ENCODE measurements at regions not wholly inside any gene's neighbourhood (a gene's known extent, or its start where the extent isn't known, plus 50 kb on each side); places are given as distances from the start of the nearest gene placed in this dataset.
A peak's percentile ranks its signal among the peaks of the same experiment; 100 is the strongest.

GRCh38 chr21:17921579-17922530, 102.7 kb upstream of the C21orf91 start:
- no peaks in the 10 kb centered on the region for H3K27me3 ChIP-seq (ENCODE audit: control insufficient read depth, insufficient read depth, low read length)
- no peaks in the 10 kb centered on the region for H3K36me3 ChIP-seq (replicated peaks; ENCODE audit: control insufficient read depth, insufficient read depth, low read length)
- no peak for DNase-seq
- H3K4me3 ChIP-seq (ENCODE audit: insufficient read depth, low read depth, low read length): no peak overlapping the region

- Histone ChIP-seq H3K27me3 (ENCODE audit: control insufficient read depth, insufficient read depth, low read length) (no peaks in the 10 kb centered on the region), H3K4me3 (ENCODE audit: insufficient read depth, low read depth, low read length) (no peak overlapping the region), H3K36me3 (replicated peaks; ENCODE audit: control insufficient read depth, insufficient read depth, low read length) (no peaks in the 10 kb centered on the region)
- no peak for DNase-seq
Measured at GRCh38 chr21:17915976-17916375, 96.8 kb upstream of the C21orf91 start.

- Histone ChIP-seq H3K4me3 (ENCODE audit: insufficient read depth, low read depth, low read length) (no peak overlapping the region), H3K36me3 (replicated peaks; ENCODE audit: control insufficient read depth, insufficient read depth, low read length) (no peaks in the 10 kb centered on the region), H3K27me3 (ENCODE audit: control insufficient read depth, insufficient read depth, low read length) (no peaks in the 10 kb centered on the region)
- no peak for DNase-seq
Measured at GRCh38 chr21:17911628-17912027, 92.5 kb upstream of the C21orf91 start.

GRCh38 chr21:17903929-17904639, 84.9 kb upstream of the C21orf91 start:
- DNase-seq: no peak
- H3K4me3 ChIP-seq (ENCODE audit: insufficient read depth, low read depth, low read length): no peak overlapping the region
- H3K36me3 ChIP-seq (replicated peaks; ENCODE audit: control insufficient read depth, insufficient read depth, low read length): no peaks in the 10 kb centered on the region
- H3K27me3 ChIP-seq (ENCODE audit: control insufficient read depth, insufficient read depth, low read length): no peaks in the 10 kb centered on the region

- Histone ChIP-seq H3K36me3 (replicated peaks; ENCODE audit: control insufficient read depth, insufficient read depth, low read length) (no peaks in the 10 kb centered on the region), H3K4me3 (ENCODE audit: insufficient read depth, low read depth, low read length) (no peak overlapping the region), H3K27me3 (ENCODE audit: control insufficient read depth, insufficient read depth, low read length) (no peaks in the 10 kb centered on the region)
- peak; percentile 45 for DNase-seq
Measured at GRCh38 chr21:17903029-17903806, 84.1 kb upstream of the C21orf91 start.

- Histone ChIP-seq H3K4me3 (ENCODE audit: insufficient read depth, low read depth, low read length) (peak overlapping the region; percentile 43; the same call in 1 of the 2 replicates), H3K36me3 (replicated peaks; ENCODE audit: control insufficient read depth, insufficient read depth, low read length) (no peaks in the 10 kb centered on the region), H3K27me3 (ENCODE audit: control insufficient read depth, insufficient read depth, low read length) (no peaks in the 10 kb centered on the region)
- DNase-seq: no peak
Measured at GRCh38 chr21:17901458-17902079, 82.4 kb upstream of the C21orf91 start.

- Histone ChIP-seq H3K27me3 (ENCODE audit: control insufficient read depth, insufficient read depth, low read length) (no peaks in the 10 kb centered on the region), H3K4me3 (ENCODE audit: insufficient read depth, low read depth, low read length) (peak overlapping the region; percentile 43; the same call in 1 of the 2 replicates), H3K36me3 (replicated peaks; ENCODE audit: control insufficient read depth, insufficient read depth, low read length) (no peaks in the 10 kb centered on the region)
- DNase-seq: no peak
Measured at GRCh38 chr21:17900990-17901385, 81.8 kb upstream of the C21orf91 start.

- no peak for DNase-seq
- H3K36me3 ChIP-seq (replicated peaks; ENCODE audit: control insufficient read depth, insufficient read depth, low read length): no peaks in the 10 kb centered on the region
- H3K27me3 ChIP-seq (ENCODE audit: control insufficient read depth, insufficient read depth, low read length): no peaks in the 10 kb centered on the region
- no peak overlapping the region; the same call in 1 of the 2 replicates for H3K4me3 ChIP-seq (ENCODE audit: insufficient read depth, low read depth, low read length)
Measured at GRCh38 chr21:17900281-17900989, 81.3 kb upstream of the C21orf91 start.

GRCh38 chr21:17889171-17889570, 70.0 kb upstream of the C21orf91 start:
- DNase-seq: no peak
- Histone ChIP-seq H3K4me3 (ENCODE audit: insufficient read depth, low read depth, low read length) (no peak overlapping the region), H3K36me3 (replicated peaks; ENCODE audit: control insufficient read depth, insufficient read depth, low read length) (no peaks in the 10 kb centered on the region), H3K27me3 (ENCODE audit: control insufficient read depth, insufficient read depth, low read length) (no peaks in the 10 kb centered on the region)

GRCh38 chr21:17869115-17869514, 50.0 kb upstream of the C21orf91 start:
- no peaks in the 10 kb centered on the region for H3K27me3 ChIP-seq (ENCODE audit: control insufficient read depth, insufficient read depth, low read length)
- H3K36me3 ChIP-seq (replicated peaks; ENCODE audit: control insufficient read depth, insufficient read depth, low read length): no peaks in the 10 kb centered on the region
- no peak for DNase-seq
- no peak overlapping the region for H3K4me3 ChIP-seq (ENCODE audit: insufficient read depth, low read depth, low read length)

Measured in H7 (cell line).